Esophagus muscularis mucosa (tissue), 3 donors: ENCODE measurements at regions not wholly inside any gene's neighbourhood (a gene's known extent, or its start where the extent isn't known, plus 50 kb on each side); places are given as distances from the start of the nearest gene placed in this dataset.
"Not testable (repeated sequence)": the region's sequence is repeated elsewhere in the genome, so short reads cannot be mapped to it uniquely, and the experiment has no call there.

Experiments
- CTCF ChIP-seq, 3 experiments: fragments of 200-600 bp in 2 of 3; fragments of 450-650 bp in 1 of 3; sonication (generic) in 2 of 3; IDR thresholded peaks; one replicate each; pipeline ENCODE4 v1.5.1; 2017 to 2019; ENCODE audit warnings: antibody characterized with exemption in 3 of 3, mild to moderate bottlenecking in 2 of 3, moderate library complexity in 1 of 3
- POLR2A ChIP-seq: fragments of 450-650 bp; IDR thresholded peaks from one replicate; pipeline ENCODE4 v1.6.1; 2017; ENCODE audit warnings: antibody characterized with exemption, moderate library complexity, mild to moderate bottlenecking, low read depth

- not testable (repeated sequence) for TF ChIP-seq CTCF (IDR thresholded peaks at IDR 0.05); POLR2A
Measured at GRCh38 chr5:21483790-21484497, 1369.2 kb downstream of the CDH12 start.
